Cardiac muscle cell (in vitro differentiated cells and primary cell): ENCODE measurements at regions not wholly inside any gene's neighbourhood (a gene's known extent, or its start where the extent isn't known, plus 50 kb on each side); places are given as distances from the start of the nearest gene placed in this dataset.

ENCODE experiments used
- DNase-seq, 2 donors: peaks; one replicate each; pipeline versions ENCODE4 v3.0.0 to v3.0.0-alpha.2; 2010 to 2017; ENCODE audit warnings: low read depth in 1 of 2, low spot score in 1 of 2
- H3K27ac ChIP-seq: fragments of 200-600 bp; sonication (generic); 2 replicates; pipeline ENCODE4 v1.5.1; 2016
- H3K27me3 ChIP-seq: fragments of 200-600 bp; sonication (generic); 2 replicates; pipeline ENCODE4 v1.6.0; 2016; ENCODE audit warnings: control low read depth
- H3K36me3 ChIP-seq: fragments of 200-600 bp; sonication (generic); 2 replicates; pipeline ENCODE4 v1.5.1; 2016; ENCODE audit warnings: control low read depth
- H3K4me1 ChIP-seq: fragments of 200-600 bp; sonication (generic); 2 replicates; pipeline ENCODE4 v1.8.1; 2017; ENCODE audit warnings: low read depth, mild to moderate bottlenecking, mixed run types
- H3K4me3 ChIP-seq: fragments of 200-600 bp; sonication (generic); 2 replicates; pipeline ENCODE4 v1.5.1; 2016; ENCODE audit warnings: mild to moderate bottlenecking
- H3K9me3 ChIP-seq: fragments of 200-600 bp; sonication (generic); 2 replicates; pipeline ENCODE4 v1.5.1; 2017; ENCODE audit warnings: low read depth, mild to moderate bottlenecking, control low read depth
- TF ChIP-seq, protein P1 (sequence below): IDR thresholded peaks from 2 replicates; pipeline ENCODE4 v1.5.1; 2012; ENCODE audit warnings: low read depth, mild to moderate bottlenecking, low read length

DNA sequence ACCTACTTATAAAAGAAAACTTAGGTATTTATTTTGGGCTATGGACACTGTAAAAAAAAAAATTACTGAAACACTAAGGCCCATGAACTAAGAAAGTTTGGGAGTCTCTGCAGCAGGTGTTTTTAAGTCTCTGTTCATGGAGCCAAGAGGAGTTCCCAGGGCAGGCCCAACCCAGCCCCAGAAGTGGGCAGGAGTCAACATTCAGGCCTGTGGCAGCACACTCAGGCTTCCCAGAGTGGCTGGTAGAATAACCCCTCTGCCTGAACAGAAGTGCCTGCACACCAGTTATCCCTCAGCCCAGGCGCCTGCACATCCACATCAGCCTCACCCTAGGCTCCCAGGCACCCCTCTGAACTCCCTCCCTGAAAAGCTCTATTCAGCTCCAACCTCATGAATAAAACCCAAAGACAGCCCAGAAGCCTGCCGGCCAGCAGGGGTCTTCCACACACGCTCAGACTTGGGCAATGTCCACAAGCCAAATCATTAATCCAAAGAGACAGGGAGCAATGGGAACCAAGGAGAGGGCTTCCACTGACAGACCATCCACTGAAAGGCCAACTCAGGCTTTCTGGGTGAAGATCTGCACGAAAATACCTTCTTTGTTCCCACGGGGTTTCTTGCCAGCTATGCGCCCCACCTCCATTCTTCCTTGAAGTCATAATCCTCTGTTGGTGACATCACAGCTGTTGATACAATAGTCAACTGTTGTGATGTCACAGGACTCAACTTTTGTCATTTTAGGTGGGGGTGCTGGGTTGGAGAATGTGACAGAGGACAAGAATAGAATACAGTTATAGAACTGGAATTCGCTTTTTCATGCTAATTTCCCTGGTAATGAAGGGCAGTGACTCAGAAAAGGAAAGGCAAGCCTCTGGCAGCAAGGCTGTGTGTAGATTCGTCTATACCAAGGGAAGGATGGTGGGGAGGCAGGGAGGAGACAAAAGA, 83.7 kb downstream of the RPL27A start:
- Histone ChIP-seq H3K4me3 (no peak overlapping the region), H3K27ac (no peak overlapping the region), H3K4me1 (no peaks in the 10 kb centered on the region), H3K36me3 (no peaks in the 10 kb centered on the region), H3K9me3 (no peaks in the 10 kb centered on the region), H3K27me3 (no peaks in the 10 kb centered on the region)
- TF ChIP-seq, protein P1, sequence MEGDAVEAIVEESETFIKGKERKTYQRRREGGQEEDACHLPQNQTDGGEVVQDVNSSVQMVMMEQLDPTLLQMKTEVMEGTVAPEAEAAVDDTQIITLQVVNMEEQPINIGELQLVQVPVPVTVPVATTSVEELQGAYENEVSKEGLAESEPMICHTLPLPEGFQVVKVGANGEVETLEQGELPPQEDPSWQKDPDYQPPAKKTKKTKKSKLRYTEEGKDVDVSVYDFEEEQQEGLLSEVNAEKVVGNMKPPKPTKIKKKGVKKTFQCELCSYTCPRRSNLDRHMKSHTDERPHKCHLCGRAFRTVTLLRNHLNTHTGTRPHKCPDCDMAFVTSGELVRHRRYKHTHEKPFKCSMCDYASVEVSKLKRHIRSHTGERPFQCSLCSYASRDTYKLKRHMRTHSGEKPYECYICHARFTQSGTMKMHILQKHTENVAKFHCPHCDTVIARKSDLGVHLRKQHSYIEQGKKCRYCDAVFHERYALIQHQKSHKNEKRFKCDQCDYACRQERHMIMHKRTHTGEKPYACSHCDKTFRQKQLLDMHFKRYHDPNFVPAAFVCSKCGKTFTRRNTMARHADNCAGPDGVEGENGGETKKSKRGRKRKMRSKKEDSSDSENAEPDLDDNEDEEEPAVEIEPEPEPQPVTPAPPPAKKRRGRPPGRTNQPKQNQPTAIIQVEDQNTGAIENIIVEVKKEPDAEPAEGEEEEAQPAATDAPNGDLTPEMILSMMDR: no peak
- no peak for DNase-seq

DNA sequence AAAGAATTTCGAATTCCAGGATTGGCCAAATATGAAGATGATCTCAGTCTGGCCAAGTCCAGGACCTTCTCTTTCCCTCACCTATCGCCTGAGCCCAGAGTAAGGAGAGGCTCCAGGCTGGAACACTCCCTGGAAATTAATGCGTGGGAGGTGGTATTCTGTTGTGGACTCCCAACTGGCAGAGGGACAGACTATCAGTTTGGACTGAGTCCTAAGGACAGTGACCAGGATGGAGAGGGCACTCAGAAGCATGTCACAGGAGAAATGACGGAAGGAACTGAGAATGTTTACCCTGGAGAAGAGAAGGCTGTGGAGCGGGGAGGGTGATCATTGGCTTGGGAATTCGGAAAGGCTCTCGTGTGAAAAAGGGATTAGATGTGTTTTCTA, 84.4 kb downstream of the RPL27A start:
- TF ChIP-seq, protein P1: no peak
- H3K27ac ChIP-seq: no peak overlapping the region
- H3K9me3 ChIP-seq: no peaks in the 10 kb centered on the region
- no peaks in the 10 kb centered on the region for H3K4me1 ChIP-seq
- DNase-seq: no peak
- no peaks in the 10 kb centered on the region for H3K27me3 ChIP-seq
- H3K36me3 ChIP-seq: no peaks in the 10 kb centered on the region
- no peak overlapping the region for H3K4me3 ChIP-seq

DNA sequence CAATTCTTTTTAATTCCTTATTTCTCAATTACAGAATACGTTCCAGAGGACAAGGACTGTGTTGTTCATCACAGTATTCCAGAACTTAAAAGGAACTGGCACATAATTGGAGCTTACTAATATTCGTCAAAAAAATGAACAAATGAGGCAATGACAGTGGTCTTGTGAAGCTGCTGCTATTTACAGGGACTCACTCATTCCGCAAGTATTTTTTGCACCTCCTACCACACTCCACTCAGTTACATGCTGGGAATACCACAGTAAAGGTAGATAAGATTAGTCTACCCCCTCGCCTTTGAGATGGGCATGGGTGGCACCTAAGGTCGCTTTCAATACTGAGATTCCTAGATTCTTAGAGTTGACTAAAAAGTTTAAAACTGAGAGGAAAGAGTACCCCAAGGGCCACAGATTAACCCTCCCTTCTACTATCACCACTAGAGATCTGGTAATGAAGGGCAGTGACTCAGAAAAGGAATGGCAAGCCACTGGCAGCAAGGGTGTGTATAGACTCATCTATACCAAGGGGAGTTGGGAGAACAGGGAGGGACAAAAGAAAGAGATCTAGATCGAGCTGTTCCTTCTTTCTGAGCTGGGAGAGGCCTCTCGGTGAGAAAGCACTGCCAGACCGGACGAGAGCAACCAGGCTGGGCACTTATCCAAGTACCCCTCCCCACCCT, 85.0 kb downstream of the RPL27A start:
- no peak overlapping the region for H3K27ac ChIP-seq
- H3K4me3 ChIP-seq: no peak overlapping the region
- TF ChIP-seq, protein P1: no peak
- H3K27me3 ChIP-seq: no peaks in the 10 kb centered on the region
- H3K4me1 ChIP-seq: no peaks in the 10 kb centered on the region
- H3K9me3 ChIP-seq: no peaks in the 10 kb centered on the region
- DNase-seq: no peak
- no peaks in the 10 kb centered on the region for H3K36me3 ChIP-seq

DNA sequence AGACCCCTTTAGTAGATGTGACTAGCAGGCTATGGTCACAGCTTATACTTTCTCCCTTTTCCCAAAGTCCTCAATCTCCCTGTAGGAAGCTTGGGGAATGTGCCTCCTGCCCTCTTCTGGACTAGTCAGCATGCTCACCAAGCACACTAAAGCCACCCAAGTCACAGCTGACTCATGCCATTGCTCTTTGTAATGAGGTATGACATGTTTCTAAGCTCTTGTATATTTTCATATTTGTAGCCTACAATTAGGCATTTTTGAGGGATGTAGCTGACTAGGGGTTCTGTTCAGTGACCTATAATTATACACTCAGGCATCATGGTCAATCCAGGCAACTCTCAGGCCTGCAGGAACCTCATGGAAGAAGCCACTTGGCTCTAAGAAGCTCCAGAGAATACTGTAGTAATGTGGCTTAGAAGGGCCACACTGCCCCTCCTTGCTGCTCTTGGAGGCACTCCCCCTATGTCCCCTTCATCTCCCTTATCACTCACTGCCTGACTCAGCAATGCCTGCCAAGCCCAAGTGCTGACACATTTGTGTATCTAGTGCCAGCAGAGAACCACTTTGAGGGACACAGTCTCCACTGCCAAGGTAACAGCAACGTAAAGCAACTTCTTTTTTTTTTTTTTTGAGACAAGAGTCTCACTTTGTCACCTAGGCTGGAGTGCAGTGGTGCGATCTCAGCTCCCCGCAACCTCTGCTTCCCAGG, 86.2 kb downstream of the RPL27A start:
- H3K27me3 ChIP-seq: no peaks in the 10 kb centered on the region
- H3K36me3 ChIP-seq: no peaks in the 10 kb centered on the region

More for the DNA sequence above, 86.2 kb downstream of the RPL27A start:
- peak in 1 of 2 donors; percentile 56 for DNase-seq
- Histone ChIP-seq H3K4me3 (no peak overlapping the region), H3K27ac (no peak overlapping the region), H3K4me1 (no peaks in the 10 kb centered on the region), H3K9me3 (no peaks in the 10 kb centered on the region)
- TF ChIP-seq, protein P1: peak; percentile 26
